HCT116 (cell line): ENCODE measurements at regions not wholly inside any gene's neighbourhood (a gene's known extent, or its start where the extent isn't known, plus 50 kb on each side); places are given as distances from the start of the nearest gene placed in this dataset.

Source experiments
- ATAC-seq: fragments of 200-7000 bp; cut with Tn5 transposase; 2 replicates; pipeline ENCODE4 v1.9.1; 2020; ENCODE audit warnings: mild to moderate bottlenecking, moderate library complexity
- BruUV-seq: library from RNA; stranded (reverse); fragments of 400-500 nt; replicated peaks from 2 replicates; lab custom pipeline; 2021; lab: Mats Ljungman, UMichigan
- CTCF ChIA-PET: fragments of 300-600 bp; sonication (Branson Sonifier 250); formaldehyde crosslinking; loops from one replicate; lab custom pipeline; 2021; ENCODE audit warnings: antibody characterized with exemption; lab: Charles Lee
- POLR2A ChIA-PET: fragments of 300-600, 350-600 bp; sonication (Branson Sonifier 250); formaldehyde crosslinking; loops from one replicate; lab custom pipeline; 2021; ENCODE audit warnings: antibody characterized with exemption; lab: Charles Lee
- RAD21 ChIA-PET, 2 experiments: fragments of 300-600 bp; sonication (Branson Sonifier 250); formaldehyde crosslinking; loops; one replicate each; lab custom pipeline; 2023; ENCODE audit warnings: low total read pairs in 2 of 2; ENCODE audit not compliant: uncharacterized antibody in 2 of 2, unreplicated experiment in 2 of 2, low non-redundant PET in 1 of 2; lab: Charles Lee
- DNase-seq: peaks from one replicate; pipeline ENCODE4 v3.0.0-alpha.2; 2010; ENCODE audit warnings: low read depth, low spot score
- H2AFZ ChIP-seq: fragments of 200-600 bp; shearing (Covaris generic), sonication (generic); 2 replicates; pipeline ENCODE4 v1.6.1; 2017; ENCODE audit warnings: low read depth, mixed run types, mixed read lengths, antibody characterized with exemption, low read length; ENCODE audit not compliant: poor library complexity, severe bottlenecking
- H3K27ac ChIP-seq: 2 replicates; pipeline ENCODE4 v1.5.1; 2012; ENCODE audit warnings: low read depth, low read length
- H3K27me3 ChIP-seq: fragments of 200-600 bp; sonication (generic); 2 replicates; pipeline ENCODE4 v1.6.1; 2016; ENCODE audit warnings: mixed run types, low read length, mixed read lengths; ENCODE audit not compliant: insufficient read depth
- H3K36me3 ChIP-seq, 2 experiments: fragments of 200-500 bp in 1 of 2; fragments of 200-600 bp in 1 of 2; sonication (Bioruptor generic) in 1 of 2; sonication (generic) in 1 of 2; 2 replicates each; pipeline versions ENCODE4 v1.5.1 to v1.6.1; 2014 to 2016; ENCODE audit warnings: low read length in 2 of 2, inconsistent platforms in 1 of 2, mixed read lengths in 1 of 2, mixed run types in 1 of 2; ENCODE audit not compliant: insufficient read depth in 2 of 2, control insufficient read depth in 1 of 2
- H3K4me1 ChIP-seq, 2 experiments: fragments of 200-600 bp in 1 of 2; sonication (generic) in 1 of 2; 2 replicates each; pipeline versions ENCODE4 v1.5.1 to v1.6.1; 2012 to 2017; ENCODE audit warnings: low read length in 2 of 2, inconsistent platforms in 1 of 2, mild to moderate bottlenecking in 1 of 2, mixed read lengths in 1 of 2, mixed run types in 1 of 2, moderate library complexity in 1 of 2; ENCODE audit not compliant: insufficient read depth in 2 of 2, control insufficient read depth in 1 of 2
- H3K4me2 ChIP-seq: fragments of 200-600 bp; sonication (generic); 2 replicates; pipeline ENCODE4 v1.6.1; 2017; ENCODE audit warnings: mixed run types, low read length, mixed read lengths
- H3K4me3 ChIP-seq, 2 experiments: fragments of 200-600 bp in 1 of 2; sonication (generic) in 1 of 2; replicated peaks in 1 of 2; 2 replicates each; pipeline ENCODE4 v1.5.1; 2011 to 2016; ENCODE audit warnings: low read length in 2 of 2, control low read depth in 1 of 2, low read depth in 1 of 2, mild to moderate bottlenecking in 1 of 2, mixed read lengths in 1 of 2, mixed run types in 1 of 2
- H3K79me2 ChIP-seq: fragments of 200-600 bp; sonication (generic); 2 replicates; pipeline ENCODE4 v1.6.1; 2017; ENCODE audit warnings: mild to moderate bottlenecking, mixed run types, low read length, moderate library complexity, mixed read lengths; ENCODE audit not compliant: insufficient read depth
- H3K9ac ChIP-seq: fragments of 200-600 bp; sonication (generic); 2 replicates; pipeline ENCODE4 v1.6.1; 2016; ENCODE audit warnings: low read length, mixed read lengths
- H3K9me2 ChIP-seq: fragments of 200-600 bp; sonication (generic), shearing (Covaris generic); 2 replicates; pipeline ENCODE4 v1.6.1; 2017; ENCODE audit warnings: mixed run types, mild to moderate bottlenecking, moderate library complexity; ENCODE audit not compliant: insufficient read depth
- H3K9me3 ChIP-seq, 2 experiments: fragments of 200-500 bp in 1 of 2; fragments of 200-600 bp in 1 of 2; sonication (Bioruptor generic) in 1 of 2; sonication (generic) in 1 of 2; 2 replicates each; pipeline ENCODE4 v1.6.1; 2014 to 2017; ENCODE audit warnings: low read length in 2 of 2, mixed read lengths in 2 of 2, inconsistent platforms in 1 of 2, low read depth in 1 of 2, mild to moderate bottlenecking in 1 of 2, mixed run types in 1 of 2, moderate library complexity in 1 of 2; ENCODE audit not compliant: control insufficient read depth in 1 of 2, insufficient read depth in 1 of 2
- H4K20me1 ChIP-seq: fragments of 200-600 bp; sonication (generic), shearing (Covaris generic); 2 replicates; pipeline ENCODE4 v1.6.1; 2017; ENCODE audit warnings: mixed run types, mild to moderate bottlenecking, moderate library complexity; ENCODE audit not compliant: insufficient read depth
- CEBPB ChIP-seq: IDR thresholded peaks from 2 replicates; pipeline ENCODE4 v1.6.1; 2012; ENCODE audit warnings: low read depth
- EGR1 ChIP-seq: IDR thresholded peaks from 2 replicates; pipeline ENCODE4 v1.6.1; 2012; ENCODE audit warnings: low read depth
- ELF1 ChIP-seq: IDR thresholded peaks from 2 replicates; pipeline ENCODE4 v1.6.1; 2012; ENCODE audit warnings: low read depth, borderline replicate concordance
- EZH2 ChIP-seq: fragments of 200-600 bp; sonication (generic); IDR thresholded peaks from 2 replicates; pipeline ENCODE4 v1.6.1; 2017; ENCODE audit warnings: antibody characterized with exemption, mixed run types
- EZH2phosphoT487 ChIP-seq: fragments of 200-600 bp; IDR thresholded peaks from 2 replicates; pipeline ENCODE4 v1.6.1; 2018; ENCODE audit warnings: antibody characterized with exemption, borderline replicate concordance
- FOSL1 ChIP-seq: IDR thresholded peaks from 2 replicates; pipeline ENCODE4 v1.6.1; 2012; ENCODE audit warnings: low read depth
- JUND ChIP-seq: IDR thresholded peaks from 2 replicates; pipeline ENCODE4 v1.6.1; 2012
- POLR2AphosphoS5 ChIP-seq: IDR thresholded peaks from 2 replicates; pipeline ENCODE4 v1.6.1; 2011; ENCODE audit warnings: mild to moderate bottlenecking, low read depth, low read length, moderate library complexity
- SIN3A ChIP-seq: IDR thresholded peaks from 2 replicates; pipeline ENCODE4 v1.6.1; 2012; ENCODE audit warnings: low read depth
- SP1 ChIP-seq: IDR thresholded peaks from 2 replicates; pipeline ENCODE4 v1.6.1; 2012; ENCODE audit warnings: low read depth
- SRF ChIP-seq: IDR thresholded peaks from 2 replicates; pipeline ENCODE4 v1.6.1; 2012; ENCODE audit warnings: low read depth
- TCF7L2 ChIP-seq: IDR thresholded peaks from 2 replicates; pipeline ENCODE4 v1.7.0; 2011; ENCODE audit warnings: borderline replicate concordance, inconsistent platforms; ENCODE audit not compliant: insufficient read depth, insufficient read length; ENCODE audit errors: extremely low read depth
- ZFX ChIP-seq: fragments of 450-650 bp; IDR thresholded peaks from 2 replicates; pipeline ENCODE4 v1.6.1; 2017
- ZNF274 ChIP-seq: fragments of 200-500 bp; sonication (Bioruptor generic); IDR thresholded peaks from 2 replicates; pipeline ENCODE4 v1.6.1; 2014; ENCODE audit warnings: mild to moderate bottlenecking, low read depth, low read length, inconsistent platforms
- intact Hi-C: fragments of 100-400 bp; cut with micrococcal nuclease; formaldehyde crosslinking; loops from 2 replicates; pipeline ENCODE4 v1.10.0; 2022
- TF ChIP-seq, protein P1 (sequence below), 3 experiments: fragments of 200-600 bp in 1 of 3; sonication (generic) in 1 of 3; IDR thresholded peaks in 2 of 3; conservative IDR thresholded peaks in 1 of 3; 2 replicates each; pipeline ENCODE4 v1.5.1; 2012 to 2017; ENCODE audit warnings: low read depth in 2 of 3, low read length in 2 of 3, antibody characterized with exemption in 1 of 3, borderline replicate concordance in 1 of 3, control low read depth in 1 of 3, mild to moderate bottlenecking in 1 of 3, mixed read lengths in 1 of 3, mixed run types in 1 of 3, moderate library complexity in 1 of 3; ENCODE audit not compliant: insufficient read depth in 1 of 3
- TF ChIP-seq, protein P2 (sequence below): IDR thresholded peaks from 2 replicates; pipeline ENCODE4 v1.6.1; 2012
- TF ChIP-seq, protein P3 (sequence below): IDR thresholded peaks from 2 replicates; pipeline ENCODE4 v1.6.1; 2011; ENCODE audit warnings: mild to moderate bottlenecking, low read length, moderate library complexity; ENCODE audit not compliant: insufficient replicate concordance; ENCODE audit errors: extremely low read depth

DNA sequence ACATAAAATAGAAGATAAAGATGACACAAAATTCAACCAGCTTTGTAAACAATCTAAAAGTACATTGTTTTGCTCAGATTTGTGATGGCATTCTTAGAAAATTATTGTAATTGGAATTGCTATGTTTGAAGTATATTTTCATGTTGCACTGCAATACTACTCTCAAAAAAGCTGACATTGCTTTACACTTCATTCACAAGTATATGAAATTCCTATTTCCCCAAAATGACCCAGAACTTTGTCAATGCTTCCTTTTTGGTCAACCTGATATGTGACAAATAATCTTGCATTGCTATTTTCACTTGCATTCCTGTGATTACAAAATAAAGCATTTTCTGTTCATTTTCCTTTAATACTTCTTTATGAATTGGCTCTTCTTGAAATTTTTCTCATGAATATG is 104.1 kb upstream of the BMP5 start:
- no peak overlapping the region for H3K9ac ChIP-seq
- DNase-seq: no peak
- no peaks in the 10 kb centered on the region for H4K20me1 ChIP-seq
- H3K27me3 ChIP-seq: no peaks in the 10 kb centered on the region
- RAD21 ChIA-PET: interaction anchor here in 1 of 2 experiments (1.6 kb wide), 1 partner anchor 313 kb away, joined by 6 read pairs; no protein-coding TSS in a partner anchor
- H3K4me2 ChIP-seq: no peak overlapping the region
- no peaks in the 10 kb centered on the region for H3K9me2 ChIP-seq
- intact Hi-C loops: no loop called here
- CTCF ChIA-PET: interaction anchor here (1.2 to 3.6 kb wide), 3 partner anchors 310 to 703 kb away, joined by 3 to 30 read pairs (median 4); no protein-coding TSS in a partner anchor
- no peaks in the 10 kb centered on the region for H3K4me1 ChIP-seq
- no TSS peak for BruUV-seq
- H3K36me3 ChIP-seq: no peaks in the 10 kb centered on the region
- POLR2A ChIA-PET: no interaction called here
- H3K27ac ChIP-seq: no peak overlapping the region
- TF ChIP-seq EZH2phosphoT487: no peak
- TF ChIP-seq SRF: no peak
- no peak for TF ChIP-seq EGR1
- TF ChIP-seq EZH2: no peak
- TF ChIP-seq, all 23 proteins: peak for 0
- Histone ChIP-seq H3K79me2 (no peaks in the 10 kb centered on the region), H3K4me3 (no peak overlapping the region), H3K9me3 (no peaks in the 10 kb centered on the region), H2AFZ (no peak overlapping the region)
- no peak for ATAC-seq

DNA sequence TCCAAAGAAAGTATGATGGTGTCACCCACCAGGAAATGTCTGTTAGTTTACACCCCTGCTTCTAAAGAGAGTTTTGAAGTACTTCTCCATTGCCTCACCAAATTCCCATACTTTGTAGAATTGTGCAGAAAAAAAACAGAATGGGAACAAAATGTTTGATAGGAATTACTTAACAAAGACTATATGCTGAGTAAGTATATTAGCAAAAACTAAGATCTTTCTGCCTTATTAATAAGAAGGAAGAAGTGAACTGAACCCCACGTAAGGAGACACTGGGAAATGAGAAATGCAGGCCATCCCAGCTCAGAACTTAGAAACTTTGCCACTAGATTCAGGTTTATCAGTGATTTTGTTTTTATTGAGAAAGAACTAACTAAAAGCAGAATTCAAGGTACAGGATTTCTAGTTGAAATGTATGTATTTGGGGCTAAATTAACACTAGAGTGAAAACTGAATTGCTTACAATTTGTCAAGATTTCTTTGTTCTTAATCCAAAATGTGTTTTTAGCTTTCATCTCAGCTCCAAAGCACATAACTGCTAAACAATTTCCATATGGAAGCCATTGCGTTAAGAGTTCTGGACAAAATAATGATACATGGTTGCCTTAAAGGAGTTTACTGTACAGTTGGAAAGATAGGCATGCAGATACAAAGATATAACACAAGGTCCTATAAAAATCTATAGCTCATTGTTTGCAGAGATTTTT is 102.7 kb upstream of the BMP5 start:
- intact Hi-C loops: no loop called here
- Histone ChIP-seq H3K36me3 (no peaks in the 10 kb centered on the region), H2AFZ (no peak overlapping the region), H3K9me2 (no peaks in the 10 kb centered on the region), H3K27me3 (no peaks in the 10 kb centered on the region), H3K9ac (no peak overlapping the region), H4K20me1 (no peaks in the 10 kb centered on the region), H3K9me3 (no peaks in the 10 kb centered on the region), H3K4me1 (no peaks in the 10 kb centered on the region), H3K4me3 (no peak overlapping the region), H3K79me2 (no peaks in the 10 kb centered on the region), H3K4me2 (no peak overlapping the region), H3K27ac (no peak overlapping the region)
- ATAC-seq (no peak), DNase-seq (no peak)
- ChIA-PET RAD21 (interaction anchor here in 1 of 2 experiments (1.6 kb wide), 1 partner anchor 314 kb away, joined by 6 read pairs; no protein-coding TSS in a partner anchor), CTCF (interaction anchor here (3.6 kb wide), 1 partner anchor 314 kb away, joined by 30 read pairs; no protein-coding TSS in a partner anchor), POLR2A (no interaction called here)
- no TSS peak for BruUV-seq
- TF ChIP-seq TCF7L2: no peak
- no peak for TF ChIP-seq SIN3A
- TF ChIP-seq POLR2AphosphoS5: no peak
- no peak for TF ChIP-seq EZH2
- no peak for TF ChIP-seq SP1
- TF ChIP-seq, protein P1, sequence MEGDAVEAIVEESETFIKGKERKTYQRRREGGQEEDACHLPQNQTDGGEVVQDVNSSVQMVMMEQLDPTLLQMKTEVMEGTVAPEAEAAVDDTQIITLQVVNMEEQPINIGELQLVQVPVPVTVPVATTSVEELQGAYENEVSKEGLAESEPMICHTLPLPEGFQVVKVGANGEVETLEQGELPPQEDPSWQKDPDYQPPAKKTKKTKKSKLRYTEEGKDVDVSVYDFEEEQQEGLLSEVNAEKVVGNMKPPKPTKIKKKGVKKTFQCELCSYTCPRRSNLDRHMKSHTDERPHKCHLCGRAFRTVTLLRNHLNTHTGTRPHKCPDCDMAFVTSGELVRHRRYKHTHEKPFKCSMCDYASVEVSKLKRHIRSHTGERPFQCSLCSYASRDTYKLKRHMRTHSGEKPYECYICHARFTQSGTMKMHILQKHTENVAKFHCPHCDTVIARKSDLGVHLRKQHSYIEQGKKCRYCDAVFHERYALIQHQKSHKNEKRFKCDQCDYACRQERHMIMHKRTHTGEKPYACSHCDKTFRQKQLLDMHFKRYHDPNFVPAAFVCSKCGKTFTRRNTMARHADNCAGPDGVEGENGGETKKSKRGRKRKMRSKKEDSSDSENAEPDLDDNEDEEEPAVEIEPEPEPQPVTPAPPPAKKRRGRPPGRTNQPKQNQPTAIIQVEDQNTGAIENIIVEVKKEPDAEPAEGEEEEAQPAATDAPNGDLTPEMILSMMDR (IDR thresholded peaks at IDR 0.05 in 2 of 3, conservative IDR thresholded peaks at IDR 0.05 in 1 of 3; ENCODE audit: borderline replicate concordance in 1 of 3, insufficient read depth in 1 of 3, low read depth in 2 of 3, low read length in 2 of 3): no peak
- no peak for TF ChIP-seq ZNF274
- no peak for TF ChIP-seq CEBPB
- no peak for TF ChIP-seq EGR1
- TF ChIP-seq, protein P2, sequence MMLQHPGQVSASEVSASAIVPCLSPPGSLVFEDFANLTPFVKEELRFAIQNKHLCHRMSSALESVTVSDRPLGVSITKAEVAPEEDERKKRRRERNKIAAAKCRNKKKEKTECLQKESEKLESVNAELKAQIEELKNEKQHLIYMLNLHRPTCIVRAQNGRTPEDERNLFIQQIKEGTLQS: no peak
- no peak for TF ChIP-seq FOSL1
- TF ChIP-seq JUND: no peak
- TF ChIP-seq, protein P3, sequence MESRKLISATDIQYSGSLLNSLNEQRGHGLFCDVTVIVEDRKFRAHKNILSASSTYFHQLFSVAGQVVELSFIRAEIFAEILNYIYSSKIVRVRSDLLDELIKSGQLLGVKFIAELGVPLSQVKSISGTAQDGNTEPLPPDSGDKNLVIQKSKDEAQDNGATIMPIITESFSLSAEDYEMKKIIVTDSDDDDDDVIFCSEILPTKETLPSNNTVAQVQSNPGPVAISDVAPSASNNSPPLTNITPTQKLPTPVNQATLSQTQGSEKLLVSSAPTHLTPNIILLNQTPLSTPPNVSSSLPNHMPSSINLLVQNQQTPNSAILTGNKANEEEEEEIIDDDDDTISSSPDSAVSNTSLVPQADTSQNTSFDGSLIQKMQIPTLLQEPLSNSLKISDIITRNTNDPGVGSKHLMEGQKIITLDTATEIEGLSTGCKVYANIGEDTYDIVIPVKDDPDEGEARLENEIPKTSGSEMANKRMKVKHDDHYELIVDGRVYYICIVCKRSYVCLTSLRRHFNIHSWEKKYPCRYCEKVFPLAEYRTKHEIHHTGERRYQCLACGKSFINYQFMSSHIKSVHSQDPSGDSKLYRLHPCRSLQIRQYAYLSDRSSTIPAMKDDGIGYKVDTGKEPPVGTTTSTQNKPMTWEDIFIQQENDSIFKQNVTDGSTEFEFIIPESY: no peak
- TF ChIP-seq ELF1: no peak
- TF ChIP-seq ZFX: no peak
